Heart left ventricle (tissue), 16 donors: ENCODE measurements at regions not wholly inside any gene's neighbourhood (a gene's known extent, or its start where the extent isn't known, plus 50 kb on each side); places are given as distances from the start of the nearest gene placed in this dataset.

Experiments used
- ATAC-seq, 4 donors: fragments of 200-7000 bp; cut with Tn5 transposase; one replicate each; pipeline ENCODE4 v1.9.1; 2020 to 2022; ENCODE audit warnings: moderate library complexity in 4 of 4, mild to moderate bottlenecking in 3 of 4, moderate number of reproducible peaks in 1 of 4
- DNase-seq, 5 donors: peaks; one replicate each; pipeline ENCODE4 v3.0.0-alpha.2; 2020
- H3K27ac ChIP-seq, 12 donors: fragments of 200-600 bp; sonication (generic) in 4 of 12; one replicate each; pipeline versions ENCODE4 v1.5.0 to v1.8.0; 2016 to 2022; ENCODE audit warnings: mild to moderate bottlenecking in 2 of 12
- H3K27me3 ChIP-seq, 9 donors: fragments of 200-600 bp; sonication (generic) in 2 of 9; one replicate each; pipeline versions ENCODE4 v1.5.1 to v1.8.0; 2016 to 2022; ENCODE audit warnings: mild to moderate bottlenecking in 3 of 9
- H3K36me3 ChIP-seq, 9 donors: fragments of 200-600 bp; sonication (generic) in 2 of 9; one replicate each; pipeline versions ENCODE4 v1.5.0 to v1.8.0; 2018 to 2022; ENCODE audit warnings: mild to moderate bottlenecking in 2 of 9
- H3K4me1 ChIP-seq, 12 donors: fragments of 200-600 bp; sonication (generic) in 4 of 12; one replicate each; pipeline versions ENCODE4 v1.5.0 to v1.8.0; 2016 to 2022; ENCODE audit warnings: mild to moderate bottlenecking in 3 of 12
- H3K4me3 ChIP-seq, 12 donors: fragments of 200-600 bp; sonication (generic) in 4 of 12; one replicate each; pipeline versions ENCODE4 v1.5.0 to v1.8.0; 2017 to 2022; ENCODE audit warnings: mild to moderate bottlenecking in 9 of 12, moderate library complexity in 4 of 12
- H3K9me3 ChIP-seq, 12 donors: fragments of 200-600 bp; sonication (generic) in 4 of 12; one replicate each; pipeline versions ENCODE4 v1.5.0 to v1.8.0; 2016 to 2022; ENCODE audit warnings: mild to moderate bottlenecking in 1 of 12
- CTCF ChIP-seq, 12 donors: fragments of 200-600 bp; sonication (generic) in 4 of 12; IDR thresholded peaks; one replicate each; pipeline versions ENCODE4 v1.5.0 to v1.8.0; 2018 to 2022; ENCODE audit warnings: antibody characterized with exemption in 12 of 12, mild to moderate bottlenecking in 5 of 12
- POLR2A ChIP-seq, 2 donors: fragments of 450-650 bp; IDR thresholded peaks; one replicate each; pipeline ENCODE4 v1.6.1; 2017; ENCODE audit warnings: antibody characterized with exemption in 2 of 2, mild to moderate bottlenecking in 2 of 2, moderate library complexity in 2 of 2
- WGBS, 4 donors: extraction: QIAGEN DNeasy Blood & Tissue Kit in 2 of 4; methylation state at CpG; one replicate each; pipeline versions ENCODE4 v1.1.5 to v1.1.7; 2013 to 2018; 5-methylcytosine and 5-hydroxymethylcytosine counted together
- intact Hi-C, 10 donors: fragments of 100-400 bp; cut with DNase I; formaldehyde crosslinking; loops; one replicate each; pipeline versions ENCODE4 v1.11.1 to v1.14.2; 2022
- donor health status: ischemic (EF 13 %, LVEDD 7.1; RV severe dilation, severe dysfunction).
- donor health status: healthy with polysubstance abuse.
- donor health status: DM: no; HTN: yes; CAD: no.
- donor health status: DM: no; HTN: no; CAD: no.
- donor health status: ischemic (EF 25% LVEDD 6.9; RV normal size, moderate dysfunction).
- donor health status: ischemic (EF 25% LVEDD 5.7; RV mildly dilated, moderate dysfunction).
- donor health status: healthy.
- donor health status: DM: yes; HTN: yes; CAD: no.
- donor health status: ischemic (EF 35%, LVEDD 5.7; RV mildly dilated, moderate dysfunction).
- donor health status: nonischemic (EF 11% LVEDD 7.7; RV severe dilation, severe dysfunction).
- donor health status: DM: yes; HTN: yes; CAD: no.
- donor health status: PGD.
- donor health status: ischemic (EF 29% LVEDD 5.4; RV normal size, mild dysfunction).
- donor health status: nonischemic (EF 23%, LVEDD 6.1; RV moderate dilation, normal function).

DNA sequence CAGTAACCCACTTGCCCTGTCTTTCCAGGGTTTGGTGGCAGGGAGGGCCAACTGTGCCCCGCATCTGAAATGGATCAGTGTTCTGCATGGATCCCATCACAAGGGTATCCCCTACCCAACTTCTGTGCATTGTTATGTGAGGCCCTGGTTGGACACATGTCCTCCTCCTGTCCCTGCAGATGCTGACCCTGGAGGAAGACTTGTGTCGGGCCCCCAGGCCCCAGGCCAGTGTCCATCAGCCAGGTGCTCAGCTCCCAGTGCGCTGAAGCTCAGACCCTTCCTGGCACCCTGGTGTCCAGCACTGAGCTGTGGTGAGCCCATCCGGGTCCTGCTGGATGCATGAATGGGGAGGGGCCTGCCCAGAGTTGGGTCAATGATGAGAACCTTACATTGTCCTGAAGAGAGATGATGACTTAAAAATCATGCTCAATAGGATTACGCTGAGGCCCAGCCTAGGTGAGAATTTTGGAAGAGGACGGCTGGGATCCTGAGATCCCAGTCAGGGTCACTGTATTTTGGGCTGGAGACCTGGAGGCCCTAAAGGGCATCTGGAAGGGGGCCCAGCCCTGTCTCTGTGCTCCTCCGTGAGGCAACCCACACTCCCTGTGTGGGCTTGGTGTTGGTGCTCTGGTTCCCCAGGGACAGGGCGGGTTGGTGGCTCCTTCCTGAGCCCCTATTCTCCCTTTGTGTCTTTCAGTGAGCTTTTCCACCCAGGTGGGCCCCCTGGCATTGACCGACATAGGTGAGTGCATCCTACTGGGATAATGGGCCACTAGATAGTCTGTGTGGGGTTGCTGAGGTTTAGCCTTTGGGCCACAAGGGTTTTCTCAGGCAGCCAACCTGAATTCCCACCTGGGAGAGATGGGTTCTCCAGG lies 199.1 kb downstream of the UBE3A start:
- H3K4me3 ChIP-seq = no peak overlapping the region
- no peak for TF ChIP-seq CTCF (IDR thresholded peaks at IDR 0.05)
- TF ChIP-seq POLR2A (IDR thresholded peaks at IDR 0.05) = no peak
- peaks cover 0 to 33% (median 0%) of the 10 kb centered on the region in 12 donors for H3K9me3 ChIP-seq
- WGBS, 4 donors = 76 to 80% (median 78%) methylated on average over 6 to 9 of the region's 9 CpGs
- no peaks in the 10 kb centered on the region for H3K36me3 ChIP-seq
- ATAC-seq = no peak
- DNase-seq = peak in 3 of 5 donors; percentile 19 to 40 (median 19)
- no peak overlapping the region for H3K27ac ChIP-seq
- H3K4me1 ChIP-seq = no peaks in the 10 kb centered on the region
- H3K27me3 ChIP-seq = no peaks in the 10 kb centered on the region
- intact Hi-C loops = no loop called here

DNA sequence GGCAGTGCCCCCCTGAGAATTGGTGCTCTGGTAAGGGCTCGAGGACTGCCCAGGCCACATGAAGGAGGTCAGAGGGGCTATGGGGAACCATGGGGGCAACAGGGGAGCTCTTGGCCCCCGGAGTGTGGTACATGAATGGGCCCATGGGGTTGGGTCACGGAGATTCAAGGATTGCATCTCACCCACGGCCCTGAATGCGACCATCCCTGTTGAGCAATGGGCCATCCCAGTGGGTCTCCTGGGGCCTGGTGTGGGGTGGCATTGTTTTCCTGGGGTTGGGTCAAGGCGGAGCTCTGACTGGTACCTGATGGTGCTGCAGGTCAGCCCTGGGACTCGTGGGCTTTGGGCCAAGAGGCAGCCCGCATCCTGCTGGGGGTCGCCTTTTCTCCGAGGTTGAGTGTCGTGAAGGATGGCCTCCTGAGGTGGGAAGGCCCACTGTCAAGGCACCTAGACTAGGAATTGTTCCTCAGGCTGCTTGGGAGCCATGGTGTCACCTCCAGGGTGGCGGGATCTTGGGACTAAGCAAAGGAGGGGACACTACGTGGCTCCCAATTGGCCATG lies 198.3 kb downstream of the UBE3A start:
- TF ChIP-seq POLR2A (IDR thresholded peaks at IDR 0.05) (no peak), CTCF (IDR thresholded peaks at IDR 0.05) (no peak)
- 74 to 85% (median 79%) methylated on average over 7 to 13 of the region's 13 CpGs for WGBS, 4 donors
- intact Hi-C loops = no loop called here
- Histone ChIP-seq H3K4me3 (no peak overlapping the region), H3K9me3 (peaks cover 0 to 42% (median 0%) of the 10 kb centered on the region in 12 donors), H3K27ac (no peak overlapping the region), H3K27me3 (no peaks in the 10 kb centered on the region), H3K36me3 (no peaks in the 10 kb centered on the region), H3K4me1 (no peaks in the 10 kb centered on the region)
- peak in 4 of 5 donors; percentile 5 to 47 (median 12) for DNase-seq
- no peak for ATAC-seq

DNA sequence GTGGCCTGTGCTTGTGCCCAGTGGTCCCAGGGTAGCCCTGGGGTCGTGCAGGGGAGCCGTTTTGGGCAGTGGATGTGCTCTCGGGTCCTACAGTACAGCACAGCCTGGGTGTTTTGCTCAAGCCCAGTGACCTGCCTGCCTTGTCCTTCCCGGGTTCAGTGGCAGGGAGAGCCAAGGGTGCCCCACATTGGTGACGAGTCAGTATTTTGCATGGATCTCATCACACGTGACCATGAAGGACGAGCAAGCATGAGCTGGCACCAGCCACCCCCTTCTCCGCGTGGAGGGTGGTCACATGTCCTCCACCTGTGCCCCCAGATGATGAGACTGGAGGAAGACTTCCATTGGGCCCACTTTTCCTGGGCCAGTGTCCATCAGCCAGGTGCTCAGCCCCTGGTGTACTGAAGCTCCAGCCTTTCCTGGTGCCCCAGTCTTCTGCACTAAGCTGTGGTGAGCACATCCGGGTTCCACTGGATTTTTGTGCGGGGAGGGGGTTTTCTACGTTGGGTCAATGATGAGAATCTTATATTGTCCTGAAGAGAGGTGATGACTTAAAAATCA lies 197.5 kb downstream of the UBE3A start:
- H3K9me3 ChIP-seq = peaks cover 0 to 42% (median 0%) of the 10 kb centered on the region in 12 donors
- H3K27ac ChIP-seq = no peak overlapping the region
- 73 to 78% (median 76%) methylated on average over 9 to 12 of the region's 12 CpGs for WGBS, 4 donors
- ATAC-seq (no peak), DNase-seq (peak in 3 of 5 donors; percentile 2 to 45 (median 15))
- no peak overlapping the region for H3K4me3 ChIP-seq
- no peaks in the 10 kb centered on the region for H3K36me3 ChIP-seq
- TF ChIP-seq CTCF (IDR thresholded peaks at IDR 0.05) = no peak
- no peak for TF ChIP-seq POLR2A (IDR thresholded peaks at IDR 0.05)
- intact Hi-C loops = no loop called here
- no peaks in the 10 kb centered on the region for H3K27me3 ChIP-seq
- no peaks in the 10 kb centered on the region for H3K4me1 ChIP-seq
